ENCODE measurements at regions not wholly inside any gene's neighbourhood (a gene's known extent, or its start where the extent isn't known, plus 50 kb on each side); places are given as distances from the start of the nearest gene placed in this dataset.
A peak's percentile ranks its signal among the peaks of the same experiment; 100 is the strongest.

GRCh38 chr3:171966533-171967136, 72.7 kb upstream of the FNDC3B start:
- H3K4me1 ChIP-seq (ENCODE audit: insufficient read depth, low read length, poor library complexity, severe bottlenecking) = no peaks in the 10 kb centered on the region
- peak overlapping the region; percentile 40; the same call in 1 of the 2 replicates for H2AFZ ChIP-seq (ENCODE audit: low read length)
- H3K27ac ChIP-seq (ENCODE audit: low read depth, low read length, poor library complexity, severe bottlenecking) = no peak overlapping the region
- H3K79me2 ChIP-seq (ENCODE audit: insufficient read depth, low read depth, low read length) = no peaks in the 10 kb centered on the region
- no peaks in the 10 kb centered on the region for H4K20me1 ChIP-seq (ENCODE audit: insufficient read depth, low read length)
- H3K9me3 ChIP-seq (ENCODE audit: low read length) = no peaks in the 10 kb centered on the region
- ChIA-PET POLR2A (interaction anchor here (1.1 kb wide), 1 partner anchor 19 kb away, joined by 5 read pairs; no protein-coding TSS in a partner anchor), CTCF (ENCODE audit: unreplicated experiment) (no interaction called here)
- no peaks in the 10 kb centered on the region for H3K36me3 ChIP-seq (ENCODE audit: insufficient read depth, low read length)
- no TSS peak for BruUV-seq (replicated peaks)
- no peak overlapping the region for H3K4me3 ChIP-seq (ENCODE audit: low read depth, low read length, poor library complexity, severe bottlenecking)
- H3K4me2 ChIP-seq (ENCODE audit: low read length) = no peak overlapping the region
- no peak for DNase-seq (ENCODE audit: low spot score)
- TF ChIP-seq CTCF (conservative IDR thresholded peaks at IDR 0.05; ENCODE audit: low read length) = no peak
- TF ChIP-seq EZH2phosphoT487 (IDR thresholded peaks at IDR 0.05; ENCODE audit: borderline replicate concordance, low read depth, low read length) = no peak
- intact Hi-C loops (cut with micrococcal nuclease; ENCODE audit: unreplicated experiment) = no loop called here
- no peaks in the 10 kb centered on the region for H3K9me2 ChIP-seq (ENCODE audit: insufficient read depth, low read length)

GRCh38 chr3:171967137-171967783, 72.1 kb upstream of the FNDC3B start:
- POLR2A ChIA-PET = interaction anchor here (1.1 kb wide), 1 partner anchor 20 kb away, joined by 5 read pairs; no protein-coding TSS in a partner anchor
- H3K79me2 ChIP-seq (ENCODE audit: insufficient read depth, low read depth, low read length) = no peaks in the 10 kb centered on the region
- H3K36me3 ChIP-seq (ENCODE audit: insufficient read depth, low read length) = no peaks in the 10 kb centered on the region
- intact Hi-C loops (cut with micrococcal nuclease; ENCODE audit: unreplicated experiment) = no loop called here
- CTCF ChIA-PET (ENCODE audit: unreplicated experiment) = no interaction called here
- no TSS peak for BruUV-seq (replicated peaks)
- no peak overlapping the region for H3K4me2 ChIP-seq (ENCODE audit: low read length)
- peak overlapping the region; percentile 40; the same call in 1 of the 2 replicates for H2AFZ ChIP-seq (ENCODE audit: low read length)
- no peak for DNase-seq (ENCODE audit: low spot score)
- no peaks in the 10 kb centered on the region for H3K9me3 ChIP-seq (ENCODE audit: low read length)
- no peaks in the 10 kb centered on the region for H4K20me1 ChIP-seq (ENCODE audit: insufficient read depth, low read length)
- no peak for TF ChIP-seq CTCF (conservative IDR thresholded peaks at IDR 0.05; ENCODE audit: low read length)
- no peak for TF ChIP-seq EZH2phosphoT487 (IDR thresholded peaks at IDR 0.05; ENCODE audit: borderline replicate concordance, low read depth, low read length)
- no peak overlapping the region for H3K27ac ChIP-seq (ENCODE audit: low read depth, low read length, poor library complexity, severe bottlenecking)
- no peak overlapping the region for H3K4me3 ChIP-seq (ENCODE audit: low read depth, low read length, poor library complexity, severe bottlenecking)
- H3K4me1 ChIP-seq (ENCODE audit: insufficient read depth, low read length, poor library complexity, severe bottlenecking) = no peaks in the 10 kb centered on the region
- no peaks in the 10 kb centered on the region for H3K9me2 ChIP-seq (ENCODE audit: insufficient read depth, low read length)

Data from OCI-LY7 (cell line).